Heart left ventricle (tissue), 13 donors: ENCODE measurements at regions not wholly inside any gene's neighbourhood (a gene's known extent, or its start where the extent isn't known, plus 50 kb on each side); places are given as distances from the start of the nearest gene placed in this dataset.

Source experiments
- CTCF ChIP-seq, 12 donors: fragments of 200-600 bp; sonication (generic) in 4 of 12; IDR thresholded peaks; one replicate each; pipeline versions ENCODE4 v1.5.0 to v1.8.0; 2018 to 2022; ENCODE audit warnings: antibody characterized with exemption in 12 of 12, mild to moderate bottlenecking in 5 of 12
- POLR2A ChIP-seq, 2 donors: fragments of 450-650 bp; IDR thresholded peaks; one replicate each; pipeline ENCODE4 v1.6.1; 2017; ENCODE audit warnings: antibody characterized with exemption in 2 of 2, mild to moderate bottlenecking in 2 of 2, moderate library complexity in 2 of 2
- donor health status: ischemic (EF 13 %, LVEDD 7.1; RV severe dilation, severe dysfunction).
- donor health status: DM: no; HTN: yes; CAD: no.
- donor health status: DM: no; HTN: no; CAD: no.
- donor health status: ischemic (EF 25% LVEDD 6.9; RV normal size, moderate dysfunction).
- donor health status: ischemic (EF 25% LVEDD 5.7; RV mildly dilated, moderate dysfunction).
- donor health status: ischemic (EF 35%, LVEDD 5.7; RV mildly dilated, moderate dysfunction).
- donor health status: nonischemic (EF 11% LVEDD 7.7; RV severe dilation, severe dysfunction).
- donor health status: DM: yes; HTN: yes; CAD: no.
- donor health status: PGD.
- donor health status: ischemic (EF 29% LVEDD 5.4; RV normal size, mild dysfunction).
- donor health status: nonischemic (EF 23%, LVEDD 6.1; RV moderate dilation, normal function).

- TF ChIP-seq CTCF (IDR thresholded peaks at IDR 0.05) (no peak), POLR2A (IDR thresholded peaks at IDR 0.05) (no peak)
Observed at GRCh38 chr3:162171970-162172369, 675.4 kb downstream of the OTOL1 start.
